H1 (cell line): ENCODE measurements at regions not wholly inside any gene's neighbourhood (a gene's known extent, or its start where the extent isn't known, plus 50 kb on each side); places are given as distances from the start of the nearest gene placed in this dataset.

Experiments
- CTCF ChIP-seq, 3 experiments: IDR thresholded peaks; 1 replicate in 2 of 3; 2 replicates in 1 of 3; pipeline versions ENCODE4 v1.5.1 to v1.6.1; 2011; ENCODE audit warnings: low read length in 3 of 3, mild to moderate bottlenecking in 3 of 3, inconsistent platforms in 2 of 3, low read depth in 1 of 3, moderate library complexity in 1 of 3; ENCODE audit not compliant: insufficient read depth in 1 of 3; ENCODE audit errors: control extremely low read depth in 1 of 3
- POLR2AphosphoS5 ChIP-seq: IDR thresholded peaks from 2 replicates; pipeline ENCODE4 v1.6.1; 2011; ENCODE audit warnings: low read depth, low read length
- SRF ChIP-seq: IDR thresholded peaks from 2 replicates; pipeline ENCODE4 v1.6.1; 2011; ENCODE audit warnings: mild to moderate bottlenecking, low read depth, low read length, moderate library complexity

GRCh38 chr9:23039402-23039801 lies 592.8 kb downstream of the DMRTA1 start:
- no peak for TF ChIP-seq CTCF (IDR thresholded peaks at IDR 0.05; ENCODE audit: control extremely low read depth in 1 of 3, insufficient read depth in 1 of 3, low read depth in 1 of 3, low read length in 3 of 3)
- no peak for TF ChIP-seq POLR2AphosphoS5
- TF ChIP-seq SRF: no peak
